Body of pancreas (tissue), 4 donors: ENCODE measurements at regions not wholly inside any gene's neighbourhood (a gene's known extent, or its start where the extent isn't known, plus 50 kb on each side); places are given as distances from the start of the nearest gene placed in this dataset.

Experiments used
- ATAC-seq: fragments of 150-250 bp; one replicate; pipeline ENCODE4 v1.9.1; 2016
- DNase-seq, 4 donors: peaks; one replicate each; pipeline ENCODE4 v3.0.0-alpha.2; 2019
- H3K27ac ChIP-seq, 4 donors: fragments of 200-600 bp; sonication (generic); 1 replicate in 3 of 4; 2 replicates in 1 of 4; pipeline versions ENCODE4 v1.5.1 to v1.6.1; 2016 to 2019; ENCODE audit warnings: mild to moderate bottlenecking in 1 of 4, mixed read lengths in 1 of 4, moderate library complexity in 1 of 4
- H3K27me3 ChIP-seq, 2 donors: fragments of 200-600 bp; sonication (generic); one replicate each; pipeline ENCODE4 v1.6.0; 2016; ENCODE audit warnings: mild to moderate bottlenecking in 1 of 2
- H3K36me3 ChIP-seq, 2 donors: fragments of 200-600 bp; sonication (generic); replicated peaks in 1 of 2; 2 replicates each; pipeline ENCODE4 v1.5.1; 2016; ENCODE audit warnings: low read depth in 2 of 2; ENCODE audit not compliant: insufficient read depth in 1 of 2
- H3K4me1 ChIP-seq: fragments of 200-600 bp; sonication (generic); one replicate; pipeline ENCODE4 v1.6.0; 2016
- H3K4me3 ChIP-seq, 2 donors: fragments of 200-600 bp; sonication (generic); 1 replicate in 1 of 2; 2 replicates in 1 of 2; pipeline ENCODE4 v1.5.1; 2016 to 2019
- H3K9me3 ChIP-seq, 3 donors: fragments of 200-600 bp; sonication (generic); 1 replicate in 2 of 3; 2 replicates in 1 of 3; pipeline ENCODE4 v1.5.1; 2016
- POLR2A ChIP-seq, 3 donors: fragments of 450-650 bp; IDR thresholded peaks; one replicate each; pipeline ENCODE4 v1.6.1; 2016; ENCODE audit warnings: antibody characterized with exemption in 3 of 3, mild to moderate bottlenecking in 2 of 3
- WGBS, 2 donors: methylation state at CpG; one replicate each; pipeline ENCODE4 v1.1.5; 2017; 5-methylcytosine and 5-hydroxymethylcytosine counted together
- intact Hi-C: fragments of 100-400 bp; cut with DNase I; formaldehyde crosslinking; loops from one replicate; pipeline ENCODE4 v1.15.1; 2023
- TF ChIP-seq, protein P1 (sequence below), 7 experiments: fragments of 450-650 bp in 4 of 7; fragments of 200-600 bp in 3 of 7; sonication (generic) in 3 of 7; IDR thresholded peaks; one replicate each; pipeline ENCODE4 v1.5.1; 2016 to 2019; ENCODE audit warnings: antibody characterized with exemption in 7 of 7

DNA sequence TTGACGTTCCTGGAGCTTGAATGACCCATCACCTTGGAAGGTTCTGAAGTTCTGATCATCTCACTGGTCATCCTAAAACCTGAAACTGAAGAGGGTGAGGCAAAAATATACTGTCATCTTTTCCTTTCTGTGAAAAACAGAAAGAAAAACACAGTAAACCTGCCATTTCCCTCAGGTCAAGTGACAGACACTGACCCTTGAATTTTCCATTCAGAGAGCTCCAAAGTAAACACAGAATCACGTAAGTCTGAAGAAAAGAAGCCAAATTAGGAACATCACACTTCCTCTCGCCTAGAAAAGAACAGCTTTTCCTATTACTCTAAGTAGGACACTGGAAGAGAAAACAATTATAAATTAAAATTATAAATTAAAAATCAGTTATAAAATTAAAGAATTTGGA is 78.7 kb upstream of the TGFBR2 start:
- no peak for TF ChIP-seq POLR2A (IDR thresholded peaks at IDR 0.05)
- TF ChIP-seq, protein P1, sequence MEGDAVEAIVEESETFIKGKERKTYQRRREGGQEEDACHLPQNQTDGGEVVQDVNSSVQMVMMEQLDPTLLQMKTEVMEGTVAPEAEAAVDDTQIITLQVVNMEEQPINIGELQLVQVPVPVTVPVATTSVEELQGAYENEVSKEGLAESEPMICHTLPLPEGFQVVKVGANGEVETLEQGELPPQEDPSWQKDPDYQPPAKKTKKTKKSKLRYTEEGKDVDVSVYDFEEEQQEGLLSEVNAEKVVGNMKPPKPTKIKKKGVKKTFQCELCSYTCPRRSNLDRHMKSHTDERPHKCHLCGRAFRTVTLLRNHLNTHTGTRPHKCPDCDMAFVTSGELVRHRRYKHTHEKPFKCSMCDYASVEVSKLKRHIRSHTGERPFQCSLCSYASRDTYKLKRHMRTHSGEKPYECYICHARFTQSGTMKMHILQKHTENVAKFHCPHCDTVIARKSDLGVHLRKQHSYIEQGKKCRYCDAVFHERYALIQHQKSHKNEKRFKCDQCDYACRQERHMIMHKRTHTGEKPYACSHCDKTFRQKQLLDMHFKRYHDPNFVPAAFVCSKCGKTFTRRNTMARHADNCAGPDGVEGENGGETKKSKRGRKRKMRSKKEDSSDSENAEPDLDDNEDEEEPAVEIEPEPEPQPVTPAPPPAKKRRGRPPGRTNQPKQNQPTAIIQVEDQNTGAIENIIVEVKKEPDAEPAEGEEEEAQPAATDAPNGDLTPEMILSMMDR (IDR thresholded peaks at IDR 0.05): no peak
- WGBS, 2 donors: 63 to 66% methylated on average over 3 of the region's 3 CpGs
- H3K27me3 ChIP-seq: no peaks in the 10 kb centered on the region
- no peak for DNase-seq
- no peak for ATAC-seq
- no peaks in the 10 kb centered on the region for H3K9me3 ChIP-seq
- no peak overlapping the region for H3K27ac ChIP-seq
- H3K36me3 ChIP-seq: no peaks in the 10 kb centered on the region
- H3K4me3 ChIP-seq: no peak overlapping the region
- H3K4me1 ChIP-seq: no peaks in the 10 kb centered on the region
- intact Hi-C loops: loop anchor here (10.0 kb wide), 1 partner anchor 97 kb away; no protein-coding TSS in a partner anchor

DNA sequence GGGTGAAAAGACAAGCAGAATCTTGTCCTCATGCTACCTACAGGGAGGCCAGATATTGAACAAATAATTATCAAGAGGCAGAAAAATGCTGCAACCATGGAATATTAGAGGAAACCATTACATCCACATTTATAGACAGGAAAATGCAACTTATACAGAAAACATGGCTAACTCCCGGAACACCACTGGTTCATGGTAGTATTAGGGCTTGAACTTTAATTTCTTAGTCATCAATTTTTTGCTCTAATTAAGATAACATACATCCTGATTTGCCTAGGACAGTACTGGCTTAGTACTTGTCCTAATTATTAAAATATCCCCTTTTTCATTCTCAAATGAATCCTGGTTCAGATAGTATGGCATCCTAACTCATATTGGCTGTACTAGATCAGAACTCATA is 76.3 kb upstream of the TGFBR2 start:
- ATAC-seq: no peak
- TF ChIP-seq, protein P1 (IDR thresholded peaks at IDR 0.05): no peak
- no peak for TF ChIP-seq POLR2A (IDR thresholded peaks at IDR 0.05)

DNA sequence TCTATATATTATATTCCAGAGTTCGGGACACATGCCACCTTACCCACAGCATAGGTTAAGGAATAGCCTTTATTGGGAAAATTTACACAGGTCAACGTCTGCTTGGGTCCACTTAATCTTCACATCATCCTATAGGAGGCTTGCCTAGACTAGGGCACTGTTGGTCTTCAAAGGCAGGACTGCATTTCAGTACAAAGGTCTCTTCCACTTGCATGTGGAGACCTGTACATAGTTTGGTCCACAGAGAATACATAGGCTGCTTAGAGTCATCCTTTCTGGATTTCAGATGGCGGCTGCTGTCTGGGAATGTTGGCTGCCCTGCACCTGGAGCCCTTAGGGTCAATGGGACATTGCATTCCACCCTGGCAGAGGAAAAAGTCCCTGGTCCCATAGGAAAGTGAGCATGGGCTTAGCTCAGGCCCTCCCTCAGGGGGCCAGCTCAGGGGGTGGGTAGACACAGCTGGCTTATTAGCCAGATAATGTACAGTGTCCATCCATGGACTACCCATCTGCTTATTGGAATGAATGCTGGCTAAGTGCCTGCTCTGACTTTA is 75.3 kb upstream of the TGFBR2 start:
- Histone ChIP-seq H3K9me3 (no peaks in the 10 kb centered on the region), H3K27ac (no peak overlapping the region), H3K4me3 (no peak overlapping the region), H3K27me3 (no peaks in the 10 kb centered on the region), H3K36me3 (no peaks in the 10 kb centered on the region), H3K4me1 (no peaks in the 10 kb centered on the region)
- intact Hi-C loops: no loop called here
- no peak for ATAC-seq
- WGBS, 2 donors: 85 to 92% methylated on average over 2 to 3 of the region's 3 CpGs
- DNase-seq: no peak
- TF ChIP-seq, protein P1 (IDR thresholded peaks at IDR 0.05): no peak
- TF ChIP-seq POLR2A (IDR thresholded peaks at IDR 0.05): no peak

More for the DNA sequence above, 76.3 kb upstream of the TGFBR2 start:
- intact Hi-C loops: no loop called here
- H3K36me3 ChIP-seq: no peaks in the 10 kb centered on the region
- no peaks in the 10 kb centered on the region for H3K4me1 ChIP-seq
- H3K4me3 ChIP-seq: no peak overlapping the region
- no peak for DNase-seq
- no peaks in the 10 kb centered on the region for H3K9me3 ChIP-seq
- 91 to 95% methylated on average over 1 of the region's 1 CpG for WGBS, 2 donors
- H3K27ac ChIP-seq: no peak overlapping the region
- H3K27me3 ChIP-seq: no peaks in the 10 kb centered on the region

DNA sequence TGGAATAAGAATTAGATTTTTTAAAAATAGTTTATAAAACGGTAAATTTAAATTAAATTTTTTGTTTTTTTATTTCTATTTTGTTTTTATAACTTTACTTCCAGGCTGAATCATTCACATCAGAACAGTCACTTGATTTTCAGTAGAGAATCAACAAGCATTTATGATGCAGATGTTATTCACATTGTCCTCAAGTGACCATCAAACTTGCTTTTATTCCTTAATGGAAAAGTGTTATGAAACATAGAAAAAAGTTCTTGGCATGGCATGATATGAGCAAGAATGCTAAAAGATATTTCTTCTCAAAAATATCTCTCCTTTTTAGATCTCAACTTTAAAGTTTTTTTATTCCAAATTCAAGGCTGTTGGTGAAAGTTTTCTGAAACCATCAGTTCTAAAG is 70.9 kb upstream of the TGFBR2 start:
- Histone ChIP-seq H3K27ac (no peak overlapping the region), H3K9me3 (no peaks in the 10 kb centered on the region), H3K4me3 (no peak overlapping the region), H3K4me1 (peaks cover 21% of the 10 kb centered on the region), H3K27me3 (no peaks in the 10 kb centered on the region), H3K36me3 (no peaks in the 10 kb centered on the region)
- TF ChIP-seq, protein P1 (IDR thresholded peaks at IDR 0.05): no peak
- no peak for TF ChIP-seq POLR2A (IDR thresholded peaks at IDR 0.05)
- 71 to 74% methylated on average over 1 of the region's 1 CpG for WGBS, 2 donors
- no peak for ATAC-seq
- DNase-seq: no peak
- intact Hi-C loops: no loop called here

DNA sequence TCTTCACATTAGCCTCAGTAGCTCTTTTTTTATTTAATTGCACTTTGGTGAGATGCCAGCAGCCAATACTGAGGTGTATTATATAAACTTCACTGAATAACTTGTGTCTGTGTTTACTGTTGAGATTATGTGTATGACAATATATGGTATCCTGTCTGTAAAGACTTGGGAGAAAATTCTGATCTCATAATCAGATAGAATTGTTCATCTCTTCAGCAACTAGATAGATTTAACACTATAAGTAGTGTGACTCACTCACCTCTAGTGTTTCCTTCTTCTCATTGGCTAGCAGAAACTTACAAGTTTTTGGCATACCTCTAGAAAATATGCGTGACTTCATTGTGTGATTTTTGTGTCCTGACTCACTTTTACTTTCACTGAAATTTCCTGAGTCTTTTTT is 67.6 kb upstream of the TGFBR2 start:
- Histone ChIP-seq H3K27me3 (no peaks in the 10 kb centered on the region), H3K9me3 (no peaks in the 10 kb centered on the region), H3K36me3 (no peaks in the 10 kb centered on the region), H3K27ac (peak overlapping the region in 3 of 4 donors; percentile 55 to 63 (median 60)), H3K4me1 (peaks cover 21% of the 10 kb centered on the region), H3K4me3 (no peak overlapping the region)
- 29 to 40% methylated on average over 1 of the region's 1 CpG for WGBS, 2 donors
- TF ChIP-seq POLR2A (IDR thresholded peaks at IDR 0.05): no peak
- TF ChIP-seq, protein P1 (IDR thresholded peaks at IDR 0.05): no peak
- intact Hi-C loops: no loop called here
- DNase-seq (no peak), ATAC-seq (peak; percentile 76)
